HG02938 (cell line): ENCODE measurements at regions not wholly inside any gene's neighbourhood (a gene's known extent, or its start where the extent isn't known, plus 50 kb on each side); places are given as distances from the start of the nearest gene placed in this dataset.
"Not testable (repeated sequence)": the region's sequence is repeated elsewhere in the genome, so short reads cannot be mapped to it uniquely, and the experiment has no call there.

Experiments
- ATAC-seq: cut with Tn5 transposase; IDR thresholded peaks from one replicate; pipeline ENCODE4 v1.9.1; 2021; ENCODE audit warnings: mild to moderate bottlenecking, moderate library complexity; ENCODE audit not compliant: unreplicated experiment

- no peak for ATAC-seq
Observed at GRCh38 chr3:104412608-104413580, 953.8 kb upstream of the ALCAM start.

GRCh38 chr3:104428337-104428925, 938.3 kb upstream of the ALCAM start:
- no peak for ATAC-seq

- no peak for ATAC-seq
Observed at GRCh38 chr3:104429727-104430126, 937.0 kb upstream of the ALCAM start.

GRCh38 chr3:104436506-104436905, 930.2 kb upstream of the ALCAM start:
- ATAC-seq: no peak

- ATAC-seq: no peak
Observed at GRCh38 chr3:104437131-104437750, 929.5 kb upstream of the ALCAM start.

GRCh38 chr3:104437891-104438290, 928.8 kb upstream of the ALCAM start:
- ATAC-seq: no peak

GRCh38 chr3:104438706-104439105, 928.0 kb upstream of the ALCAM start:
- no peak for ATAC-seq

- not testable (repeated sequence) for ATAC-seq
Observed at GRCh38 chr3:104445252-104445919, 921.3 kb upstream of the ALCAM start.

GRCh38 chr3:104447681-104448080, 919.0 kb upstream of the ALCAM start:
- ATAC-seq: no peak

- ATAC-seq: no peak
Observed at GRCh38 chr3:104452697-104453096, 914.0 kb upstream of the ALCAM start.

- ATAC-seq: no peak
Observed at GRCh38 chr3:104458657-104459056, 908.1 kb upstream of the ALCAM start.

GRCh38 chr3:104460477-104461406, 906.0 kb upstream of the ALCAM start:
- ATAC-seq: no peak

GRCh38 chr3:104461431-104461830, 905.3 kb upstream of the ALCAM start:
- no peak for ATAC-seq

- no peak for ATAC-seq
Observed at GRCh38 chr3:104472221-104472620, 894.5 kb upstream of the ALCAM start.

GRCh38 chr3:104474011-104474410, 892.7 kb upstream of the ALCAM start:
- ATAC-seq: no peak

GRCh38 chr3:104503022-104503421, 863.7 kb upstream of the ALCAM start:
- ATAC-seq: no peak

- ATAC-seq: peak; percentile 47
Observed at GRCh38 chr3:104510131-104510849, 856.4 kb upstream of the ALCAM start.

- ATAC-seq: no peak
Observed at GRCh38 chr3:104514371-104514770, 852.3 kb upstream of the ALCAM start.

GRCh38 chr3:104514776-104515175, 851.9 kb upstream of the ALCAM start:
- ATAC-seq: no peak
